ENCODE measurements at regions not wholly inside any gene's neighbourhood (a gene's known extent, or its start where the extent isn't known, plus 50 kb on each side); places are given as distances from the start of the nearest gene placed in this dataset.
"Not testable (repeated sequence)": the region's sequence is repeated elsewhere in the genome, so short reads cannot be mapped to it uniquely, and the experiment has no call there.

DNA sequence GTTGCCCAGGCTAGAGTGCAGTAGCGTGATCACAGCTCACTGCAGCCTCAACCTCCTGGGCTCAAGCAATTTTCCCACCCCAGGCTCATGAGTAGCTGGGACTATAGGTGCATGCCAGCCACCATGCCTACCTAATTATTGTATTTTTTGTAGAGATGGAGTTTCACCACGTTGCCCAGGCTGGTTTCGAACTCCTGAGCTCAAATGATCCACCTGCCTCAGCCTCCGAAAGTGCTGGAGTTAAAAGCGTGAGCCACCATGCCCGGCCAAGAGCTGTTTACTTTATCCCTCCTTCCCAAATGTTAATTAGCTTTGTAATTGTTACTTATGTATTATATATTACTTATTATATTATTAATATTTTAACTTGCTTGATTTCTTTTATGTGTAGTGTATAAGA is 70.1 kb upstream of the TPTE start:
- not testable (repeated sequence) for TF ChIP-seq EZH2 (IDR thresholded peaks at IDR 0.05; ENCODE audit: insufficient read depth, poor library complexity, severe bottlenecking); EZH2phosphoT487 (IDR thresholded peaks at IDR 0.05; ENCODE audit: insufficient read depth, low read depth)
